ENCODE measurements at regions not wholly inside any gene's neighbourhood (a gene's known extent, or its start where the extent isn't known, plus 50 kb on each side); places are given as distances from the start of the nearest gene placed in this dataset.
"Not testable (repeated sequence)": the region's sequence is repeated elsewhere in the genome, so short reads cannot be mapped to it uniquely, and the experiment has no call there.

- not testable (repeated sequence) for TF ChIP-seq CTCF (IDR thresholded peaks at IDR 0.05; ENCODE audit: control extremely low read depth in 1 of 3, insufficient read depth in 1 of 3, low read depth in 1 of 3, low read length in 3 of 3); ZNF274 (IDR thresholded peaks at IDR 0.05; ENCODE audit: borderline replicate concordance, extremely low read depth, low read length); SP4 (IDR thresholded peaks at IDR 0.05; ENCODE audit: low read length); SUZ12 (IDR thresholded peaks at IDR 0.05; ENCODE audit: low read length); ATF3 (IDR thresholded peaks at IDR 0.05; ENCODE audit: insufficient read depth, low read depth, low read length); KDM1A (IDR thresholded peaks at IDR 0.05; ENCODE audit: borderline replicate concordance, low read length); TAF1 (IDR thresholded peaks at IDR 0.05; ENCODE audit: low read depth, low read length); RAD21 (IDR thresholded peaks at IDR 0.05 in 1 of 2, conservative IDR thresholded peaks at IDR 0.05 in 1 of 2; ENCODE audit: low read depth in 2 of 2, low read length in 2 of 2); EGR1 (IDR thresholded peaks at IDR 0.05; ENCODE audit: borderline replicate concordance, low read depth, low read length); TCF12 (IDR thresholded peaks at IDR 0.05; ENCODE audit: low read depth, low read length); JUND (IDR thresholded peaks at IDR 0.05; ENCODE audit: low read length); SIRT6 (IDR thresholded peaks at IDR 0.05; ENCODE audit: low read length); TEAD4 (IDR thresholded peaks at IDR 0.05; ENCODE audit: low read depth, low read length)
Observed at GRCh38 chr1:149364188-149364981, 110.5 kb upstream of the NBPF19 start.
